Peyer's patch (tissue), 4 donors: ENCODE measurements at regions not wholly inside any gene's neighbourhood (a gene's known extent, or its start where the extent isn't known, plus 50 kb on each side); places are given as distances from the start of the nearest gene placed in this dataset.

Experiments
- POLR2A ChIP-seq, 2 donors: fragments of 450-650 bp; IDR thresholded peaks; one replicate each; pipeline ENCODE4 v1.5.1; 2017; ENCODE audit warnings: antibody characterized with exemption in 2 of 2, mild to moderate bottlenecking in 2 of 2, moderate library complexity in 2 of 2
- TF ChIP-seq, protein P1 (sequence below), 6 experiments: fragments of 450-650 bp in 4 of 6; fragments of 200-600 bp in 2 of 6; sonication (generic) in 1 of 6; IDR thresholded peaks; one replicate each; pipeline ENCODE4 v1.5.1; 2017 to 2019; ENCODE audit warnings: antibody characterized with exemption in 6 of 6, mild to moderate bottlenecking in 3 of 6, moderate library complexity in 1 of 6

- TF ChIP-seq, protein P1, sequence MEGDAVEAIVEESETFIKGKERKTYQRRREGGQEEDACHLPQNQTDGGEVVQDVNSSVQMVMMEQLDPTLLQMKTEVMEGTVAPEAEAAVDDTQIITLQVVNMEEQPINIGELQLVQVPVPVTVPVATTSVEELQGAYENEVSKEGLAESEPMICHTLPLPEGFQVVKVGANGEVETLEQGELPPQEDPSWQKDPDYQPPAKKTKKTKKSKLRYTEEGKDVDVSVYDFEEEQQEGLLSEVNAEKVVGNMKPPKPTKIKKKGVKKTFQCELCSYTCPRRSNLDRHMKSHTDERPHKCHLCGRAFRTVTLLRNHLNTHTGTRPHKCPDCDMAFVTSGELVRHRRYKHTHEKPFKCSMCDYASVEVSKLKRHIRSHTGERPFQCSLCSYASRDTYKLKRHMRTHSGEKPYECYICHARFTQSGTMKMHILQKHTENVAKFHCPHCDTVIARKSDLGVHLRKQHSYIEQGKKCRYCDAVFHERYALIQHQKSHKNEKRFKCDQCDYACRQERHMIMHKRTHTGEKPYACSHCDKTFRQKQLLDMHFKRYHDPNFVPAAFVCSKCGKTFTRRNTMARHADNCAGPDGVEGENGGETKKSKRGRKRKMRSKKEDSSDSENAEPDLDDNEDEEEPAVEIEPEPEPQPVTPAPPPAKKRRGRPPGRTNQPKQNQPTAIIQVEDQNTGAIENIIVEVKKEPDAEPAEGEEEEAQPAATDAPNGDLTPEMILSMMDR (IDR thresholded peaks at IDR 0.05), result no peak
- TF ChIP-seq POLR2A (IDR thresholded peaks at IDR 0.05), result no peak
Measured at GRCh38 chr10:101303087-101303703, 50.8 kb upstream of the BTRC start.
